Left forelimb (tissue), 1 donor: ENCODE measurements at regions not wholly inside any gene's neighbourhood (a gene's known extent, or its start where the extent isn't known, plus 50 kb on each side); places are given as distances from the start of the nearest gene placed in this dataset.

ENCODE experiments used
- DNase-seq: peaks from one replicate; pipeline ENCODE4 v3.0.0-alpha.2; 2018; ENCODE audit warnings: low spot score

DNA sequence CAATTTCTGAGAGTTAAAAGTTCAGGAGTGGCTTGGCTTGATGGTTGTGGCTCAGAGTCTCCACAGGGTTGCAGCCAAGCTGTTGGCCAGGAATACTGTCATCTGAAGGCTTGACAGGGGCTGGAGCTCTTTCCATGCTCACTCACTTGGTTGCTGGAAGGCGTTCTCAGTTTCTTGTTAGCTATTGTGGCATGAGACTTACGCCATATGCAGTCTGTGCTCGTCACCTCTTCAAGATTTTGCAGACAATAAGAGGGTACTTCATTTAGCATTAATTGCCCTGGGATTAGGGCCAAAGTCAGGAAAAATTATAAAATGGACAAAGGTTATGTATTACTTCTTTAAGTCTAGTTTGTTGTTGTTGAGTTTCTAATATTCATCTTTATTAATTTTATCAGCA, 380.6 kb upstream of the MAP3K7 start:
- no peak for DNase-seq

GRCh38 chr6:90960324-90960723, 373.5 kb upstream of the MAP3K7 start:
- DNase-seq: no peak

DNA sequence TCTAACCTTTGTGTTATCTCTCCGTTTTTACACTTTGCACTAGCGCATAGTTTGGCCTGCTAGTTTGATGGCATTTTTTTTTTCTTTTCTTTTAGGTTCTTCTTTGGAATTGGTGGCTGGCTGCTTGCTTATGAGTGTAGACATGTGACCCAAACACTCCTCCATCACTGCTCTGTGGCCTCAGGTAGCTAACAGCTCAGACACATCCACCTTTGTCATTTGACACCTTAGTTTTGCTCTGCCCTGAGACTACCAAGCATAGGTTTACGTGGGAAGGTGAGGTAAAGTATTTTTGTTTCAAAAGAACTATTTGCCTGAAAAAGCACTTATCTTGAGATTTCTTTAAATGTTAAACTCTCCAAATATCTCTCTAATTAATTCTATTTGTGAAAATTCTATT, 368.4 kb upstream of the MAP3K7 start:
- no peak for DNase-seq

- no peak for DNase-seq
These were observed 366.7 kb upstream of the MAP3K7 start for GRCh38 chr6:90953405-90954161.

DNA sequence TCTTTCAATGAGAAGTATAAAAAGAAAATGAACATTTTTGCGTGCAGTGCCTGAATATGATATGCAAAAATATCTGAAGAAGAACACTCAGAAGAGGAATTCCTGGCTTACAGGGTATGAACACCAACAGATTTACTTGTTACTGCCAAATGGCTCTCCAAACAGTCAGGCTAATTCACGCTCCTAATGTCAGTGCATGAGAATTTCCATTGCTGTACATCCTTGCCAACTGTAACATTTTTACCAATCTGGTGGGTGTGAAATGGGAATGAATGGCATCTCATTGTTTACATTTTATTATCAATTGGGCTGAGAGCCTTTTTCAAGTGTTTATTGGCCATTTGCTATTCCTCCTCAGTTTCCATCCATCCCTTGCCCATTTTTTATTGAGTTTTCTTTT, 365.3 kb upstream of the MAP3K7 start:
- no peak for DNase-seq

DNA sequence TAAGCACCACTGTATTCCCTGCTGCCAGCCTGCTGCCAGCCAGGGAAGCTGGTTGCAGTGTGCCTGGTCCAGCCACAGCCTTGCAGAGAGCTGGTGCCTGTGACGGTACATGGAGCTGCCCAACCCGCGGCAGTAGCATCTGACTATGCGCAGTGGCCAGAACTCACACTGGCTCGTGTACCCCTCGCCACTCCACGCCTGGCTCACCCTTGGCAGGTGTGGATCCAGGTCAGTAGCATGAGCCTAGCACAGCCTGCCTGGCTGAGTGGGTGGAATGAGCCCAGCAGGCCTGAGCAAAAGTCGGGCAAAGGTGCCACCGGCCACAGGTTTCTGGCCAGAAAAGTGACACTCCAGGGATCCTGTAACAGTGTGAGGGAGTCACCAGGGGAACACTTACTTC, 361.7 kb upstream of the MAP3K7 start:
- DNase-seq: no peak

GRCh38 chr6:90947184-90948064, 360.6 kb upstream of the MAP3K7 start:
- no peak for DNase-seq

- DNase-seq: no peak
These were observed 355.0 kb upstream of the MAP3K7 start for GRCh38 chr6:90941885-90942284.

GRCh38 chr6:90940812-90941481, 354.1 kb upstream of the MAP3K7 start:
- no peak for DNase-seq

- no peak for DNase-seq
These were observed 353.0 kb upstream of the MAP3K7 start for GRCh38 chr6:90939906-90940305.

DNA sequence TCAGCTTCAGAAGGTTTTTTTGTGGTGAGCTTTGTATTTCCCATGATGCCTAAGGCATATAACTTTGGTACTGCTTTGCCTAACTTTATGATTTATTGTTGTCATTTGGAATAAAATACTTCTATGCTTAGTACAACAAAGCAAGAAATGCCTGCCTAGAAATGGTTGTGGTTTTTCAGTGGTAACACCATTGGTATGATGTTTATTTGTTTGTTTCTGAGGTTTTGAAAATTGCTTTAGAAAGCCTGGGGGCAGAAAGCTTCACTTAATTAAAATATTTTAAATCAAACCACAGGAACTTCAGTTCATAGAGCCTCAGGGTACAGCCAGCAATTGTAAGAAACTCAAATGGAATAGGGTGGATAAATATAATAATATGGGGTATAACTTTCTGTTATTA, 351.2 kb upstream of the MAP3K7 start:
- no peak for DNase-seq

DNA sequence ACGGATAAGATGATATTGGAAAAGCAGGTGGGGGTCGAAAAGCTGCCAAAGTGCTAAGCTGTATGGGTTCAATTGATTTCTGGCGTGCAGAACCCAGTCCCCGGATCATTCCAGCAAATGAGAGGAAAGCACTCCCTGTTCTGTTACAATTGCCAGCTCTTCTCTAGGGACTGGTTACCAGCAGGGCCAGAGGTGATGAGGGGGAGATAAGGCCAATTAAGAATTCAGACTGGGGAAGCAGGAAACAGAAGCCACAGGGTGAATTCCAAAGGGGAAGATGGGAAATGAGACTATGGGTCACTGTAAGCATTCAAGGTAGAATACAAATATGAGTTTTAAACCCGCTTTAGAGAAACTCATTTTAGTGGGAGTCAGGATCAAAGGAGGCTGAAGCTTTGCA, 349.4 kb upstream of the MAP3K7 start:
- DNase-seq: no peak

- no peak for DNase-seq
These were observed 348.1 kb upstream of the MAP3K7 start for GRCh38 chr6:90934966-90935365.

- DNase-seq: no peak
These were observed 347.2 kb upstream of the MAP3K7 start for GRCh38 chr6:90934081-90934480.

DNA sequence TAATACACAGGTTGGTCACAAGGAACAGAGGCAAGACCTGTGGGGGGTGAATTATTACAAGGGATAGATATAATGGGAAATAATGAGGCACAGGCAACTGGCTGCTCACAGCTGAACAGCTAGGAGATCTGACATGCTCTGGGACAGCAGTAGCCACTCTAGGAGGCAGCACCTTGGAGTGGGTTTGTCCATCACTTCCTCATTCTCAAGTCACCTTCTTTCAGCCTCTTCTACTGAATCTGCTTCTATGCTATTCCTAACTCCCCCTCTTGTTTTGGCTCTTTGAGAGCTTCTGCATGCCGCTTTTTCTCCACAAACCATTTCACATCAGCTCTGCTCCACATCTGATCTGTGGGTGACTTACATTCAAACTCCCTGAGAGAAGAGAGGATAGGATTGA, 345.5 kb upstream of the MAP3K7 start:
- no peak for DNase-seq

GRCh38 chr6:90928051-90928450, 341.2 kb upstream of the MAP3K7 start:
- DNase-seq: no peak

DNA sequence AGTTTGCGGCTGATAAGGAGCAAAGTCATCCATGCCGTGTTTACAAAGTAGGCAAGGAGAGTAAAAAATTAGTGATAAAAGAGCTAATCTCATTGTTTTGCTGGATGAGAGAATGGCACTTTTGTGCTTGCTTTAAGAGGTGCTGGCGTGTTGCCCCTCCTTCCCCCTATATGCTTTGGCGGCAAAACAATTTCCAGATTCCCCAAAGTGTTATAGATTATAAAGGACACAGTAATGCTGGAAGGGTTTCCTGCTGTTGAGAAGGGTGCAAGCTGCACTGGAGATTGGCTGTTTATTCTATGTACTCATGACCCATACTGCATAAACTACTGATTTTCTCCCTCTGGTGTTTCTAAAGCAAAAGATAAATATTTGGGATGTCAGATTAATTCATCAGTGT, 338.9 kb upstream of the MAP3K7 start:
- no peak for DNase-seq

DNA sequence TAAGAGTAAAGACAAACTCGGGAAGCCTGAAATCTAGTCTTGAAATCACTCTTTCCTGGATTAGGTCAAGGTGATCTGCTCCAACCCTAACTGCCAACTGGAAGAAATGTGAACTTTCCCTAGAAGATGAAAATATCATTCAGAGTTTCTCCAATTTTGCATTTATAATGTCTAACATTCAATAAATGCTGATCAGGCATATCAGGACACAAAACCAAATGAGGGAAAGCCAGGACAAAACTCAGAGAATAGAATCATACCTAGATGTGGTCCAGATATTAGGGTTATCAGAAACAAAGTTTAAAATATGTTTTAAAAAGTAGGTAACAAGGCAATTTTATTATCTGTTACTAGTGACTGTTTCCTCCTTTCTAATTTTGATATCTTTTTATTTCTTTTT, 335.5 kb upstream of the MAP3K7 start:
- no peak for DNase-seq

DNA sequence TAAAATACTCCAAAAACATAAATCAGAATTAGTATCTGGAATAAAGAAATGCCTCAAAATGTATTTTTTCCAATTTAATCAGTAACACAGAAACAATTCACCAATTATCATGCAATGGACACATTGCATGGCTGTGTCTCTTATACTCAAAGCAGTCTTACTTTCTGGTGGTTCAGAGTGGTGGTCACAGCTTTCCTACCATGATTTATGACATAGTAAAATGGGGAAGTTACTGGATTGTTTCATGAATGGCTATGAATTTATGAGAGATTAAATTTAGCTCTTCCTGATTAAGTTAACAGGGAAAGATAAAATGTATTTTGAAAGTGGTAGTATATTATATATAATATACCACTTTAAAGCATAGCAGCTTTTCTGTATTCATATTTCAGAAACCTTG, 331.5 kb upstream of the MAP3K7 start:
- DNase-seq: no peak

DNA sequence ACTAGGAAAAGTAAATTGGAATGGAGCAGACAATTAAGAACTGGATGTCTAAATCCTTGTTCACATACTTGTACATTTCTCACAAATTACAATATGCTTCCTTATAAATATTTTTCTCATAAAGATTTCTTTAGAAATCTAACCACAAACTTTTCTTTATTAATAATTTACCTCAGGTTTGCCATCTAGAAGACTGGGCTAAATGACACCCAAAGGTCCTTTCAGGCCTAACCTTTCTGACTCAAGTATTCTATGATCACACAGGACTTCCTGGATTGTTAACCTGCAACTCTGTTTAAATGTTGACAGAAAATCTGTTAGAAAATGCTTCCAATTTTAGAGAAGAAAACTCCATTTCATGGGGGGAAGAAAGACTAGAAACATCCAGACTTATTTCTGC, 330.5 kb upstream of the MAP3K7 start:
- DNase-seq: no peak

- no peak for DNase-seq
These were observed 330.1 kb upstream of the MAP3K7 start for GRCh38 chr6:90916968-90917367.

DNA sequence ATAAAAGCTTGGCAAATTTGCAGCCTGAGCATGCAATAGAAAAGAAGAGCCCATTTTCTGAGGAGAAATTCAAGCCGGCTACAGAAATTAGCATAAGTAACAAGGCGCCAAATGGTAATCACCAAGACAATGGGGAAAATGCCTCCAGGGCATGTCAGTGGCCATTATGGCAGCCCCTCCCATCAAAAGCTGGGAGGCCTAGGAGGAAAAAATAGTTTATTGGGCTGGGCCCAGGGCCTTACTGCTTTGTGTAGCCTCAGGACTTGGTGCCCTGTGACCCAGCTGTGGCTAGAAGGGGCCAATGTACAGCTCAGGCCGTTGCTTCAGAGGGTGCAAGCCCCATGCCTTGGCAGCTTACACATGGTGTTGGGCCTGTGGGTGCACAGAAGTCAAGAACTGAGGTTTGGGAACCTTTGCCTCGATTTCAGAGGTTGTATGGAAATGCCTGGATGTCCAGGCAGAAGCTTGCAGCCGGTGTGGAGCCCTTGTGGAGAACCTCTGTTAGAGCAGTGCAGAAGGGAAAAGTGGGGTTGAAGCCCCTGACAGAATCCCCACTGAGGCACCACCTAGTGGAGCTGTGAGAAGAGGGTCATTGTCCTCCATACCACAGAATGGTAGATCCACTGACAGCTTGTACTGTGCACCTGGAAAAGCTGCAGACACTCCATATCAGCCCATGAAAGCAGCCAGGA, 328.5 kb upstream of the MAP3K7 start:
- DNase-seq: no peak
